ENCODE measurements at regions not wholly inside any gene's neighbourhood (a gene's known extent, or its start where the extent isn't known, plus 50 kb on each side); places are given as distances from the start of the nearest gene placed in this dataset.

DNA sequence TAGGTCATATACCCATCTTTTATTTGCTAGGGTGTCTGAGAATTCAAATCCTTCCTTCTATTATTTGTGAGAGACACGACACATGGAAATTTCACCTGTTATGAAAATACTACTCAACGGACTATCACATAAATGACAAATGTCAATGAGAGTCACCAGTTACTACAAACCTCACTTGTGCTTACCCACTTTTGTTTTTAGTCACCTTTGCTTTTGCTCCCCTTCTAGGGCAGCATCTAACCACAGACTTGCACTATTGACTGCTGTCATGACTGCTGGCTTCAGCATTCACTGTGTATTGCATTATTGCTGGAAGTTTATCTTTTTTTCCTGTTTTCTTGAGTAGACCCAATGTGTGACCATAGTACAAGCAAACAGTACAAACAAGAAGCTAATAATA lies 1048.0 kb downstream of the PLA2G4A start:
- H3K9me3 ChIP-seq (replicated peaks) = peaks cover 2% of the 10 kb centered on the region
- intact Hi-C loops (cut with micrococcal nuclease) = no loop called here

DNA sequence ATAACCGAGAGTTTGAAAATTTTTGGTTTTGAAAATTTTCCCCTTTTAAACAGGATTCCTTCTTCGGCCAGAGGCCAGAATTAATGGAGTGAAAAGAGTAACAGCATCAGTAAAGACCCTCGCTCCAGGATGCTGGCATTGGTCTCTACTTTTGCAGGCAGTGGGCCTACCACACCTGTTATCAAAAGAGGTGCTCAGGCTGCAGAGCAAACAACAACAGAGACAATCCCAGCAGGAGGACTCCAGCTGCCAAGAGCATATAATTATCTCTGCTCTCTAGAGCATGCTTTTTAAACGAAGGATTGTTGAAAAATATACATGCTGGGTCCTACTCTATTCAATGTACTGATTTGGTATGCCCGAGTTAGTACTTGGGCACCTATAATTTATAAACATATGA lies 1048.5 kb downstream of the PLA2G4A start:
- TF ChIP-seq, protein P1, sequence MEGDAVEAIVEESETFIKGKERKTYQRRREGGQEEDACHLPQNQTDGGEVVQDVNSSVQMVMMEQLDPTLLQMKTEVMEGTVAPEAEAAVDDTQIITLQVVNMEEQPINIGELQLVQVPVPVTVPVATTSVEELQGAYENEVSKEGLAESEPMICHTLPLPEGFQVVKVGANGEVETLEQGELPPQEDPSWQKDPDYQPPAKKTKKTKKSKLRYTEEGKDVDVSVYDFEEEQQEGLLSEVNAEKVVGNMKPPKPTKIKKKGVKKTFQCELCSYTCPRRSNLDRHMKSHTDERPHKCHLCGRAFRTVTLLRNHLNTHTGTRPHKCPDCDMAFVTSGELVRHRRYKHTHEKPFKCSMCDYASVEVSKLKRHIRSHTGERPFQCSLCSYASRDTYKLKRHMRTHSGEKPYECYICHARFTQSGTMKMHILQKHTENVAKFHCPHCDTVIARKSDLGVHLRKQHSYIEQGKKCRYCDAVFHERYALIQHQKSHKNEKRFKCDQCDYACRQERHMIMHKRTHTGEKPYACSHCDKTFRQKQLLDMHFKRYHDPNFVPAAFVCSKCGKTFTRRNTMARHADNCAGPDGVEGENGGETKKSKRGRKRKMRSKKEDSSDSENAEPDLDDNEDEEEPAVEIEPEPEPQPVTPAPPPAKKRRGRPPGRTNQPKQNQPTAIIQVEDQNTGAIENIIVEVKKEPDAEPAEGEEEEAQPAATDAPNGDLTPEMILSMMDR (IDR thresholded peaks at IDR 0.05; ENCODE audit: borderline replicate concordance) = no peak
- H3K36me3 ChIP-seq = no peaks in the 10 kb centered on the region
- intact Hi-C loops (cut with micrococcal nuclease) = no loop called here
- H3K4me1 ChIP-seq = no peaks in the 10 kb centered on the region
- no peak overlapping the region for H3K27ac ChIP-seq (replicated peaks)
- H3K9me3 ChIP-seq (replicated peaks) = peaks cover 2% of the 10 kb centered on the region
- H3K4me3 ChIP-seq = no peak overlapping the region
- no peaks in the 10 kb centered on the region for H3K27me3 ChIP-seq (ENCODE audit: low read depth)
- no peak for DNase-seq

More for the DNA sequence above, 1048.0 kb downstream of the PLA2G4A start:
- TF ChIP-seq, protein P1 (IDR thresholded peaks at IDR 0.05; ENCODE audit: borderline replicate concordance) = no peak
- DNase-seq = no peak
- H3K27ac ChIP-seq (replicated peaks) = no peak overlapping the region
- no peaks in the 10 kb centered on the region for H3K27me3 ChIP-seq (ENCODE audit: low read depth)
- no peaks in the 10 kb centered on the region for H3K4me1 ChIP-seq
- no peaks in the 10 kb centered on the region for H3K36me3 ChIP-seq
- no peak overlapping the region for H3K4me3 ChIP-seq

DNA sequence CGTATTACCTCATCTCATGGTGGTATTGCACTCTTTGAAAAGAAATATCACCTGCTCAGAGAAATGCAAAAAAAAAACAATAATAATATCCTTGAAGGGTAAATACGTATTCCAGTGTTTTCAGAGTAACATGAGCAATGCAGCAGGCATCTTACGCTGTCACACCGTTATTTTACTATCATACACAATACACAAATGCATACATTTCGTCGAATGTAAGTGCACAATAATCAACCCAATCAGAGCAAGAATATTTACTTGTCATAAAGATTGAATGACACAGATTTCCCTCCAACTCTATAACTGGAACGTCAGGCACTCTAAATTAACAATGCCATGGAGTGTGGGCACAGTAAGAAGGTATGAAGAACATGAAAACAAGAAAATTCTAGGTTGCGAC lies 1050.1 kb downstream of the PLA2G4A start:
- DNase-seq = no peak
- no peak overlapping the region for H3K27ac ChIP-seq (replicated peaks)
- no peak overlapping the region for H3K4me3 ChIP-seq
- no peaks in the 10 kb centered on the region for H3K4me1 ChIP-seq
- no peaks in the 10 kb centered on the region for H3K9me3 ChIP-seq (replicated peaks)
- H3K27me3 ChIP-seq (ENCODE audit: low read depth) = no peaks in the 10 kb centered on the region
- TF ChIP-seq, protein P1 (IDR thresholded peaks at IDR 0.05; ENCODE audit: borderline replicate concordance) = no peak
- H3K36me3 ChIP-seq = no peaks in the 10 kb centered on the region
- intact Hi-C loops (cut with micrococcal nuclease) = no loop called here

DNA sequence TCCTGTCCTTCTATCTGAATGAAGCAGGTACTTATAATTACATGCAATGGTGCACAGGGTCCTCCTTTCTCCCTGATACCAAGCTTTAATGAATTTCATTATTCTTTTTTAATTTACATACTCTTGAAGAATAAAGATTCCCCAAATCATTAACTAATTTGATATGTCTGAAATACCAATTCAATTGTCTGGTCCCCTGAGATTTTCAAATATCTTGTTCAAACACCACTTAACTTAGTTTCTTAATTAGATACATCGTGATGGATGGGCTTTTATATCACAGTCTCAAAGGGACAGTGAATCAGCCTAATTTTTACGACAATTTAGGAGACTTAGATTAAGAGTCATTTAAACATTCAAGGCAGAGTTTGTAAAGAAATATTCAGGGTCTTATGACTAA lies 1054.6 kb downstream of the PLA2G4A start:
- H3K9me3 ChIP-seq (replicated peaks) = peaks cover 2% of the 10 kb centered on the region
- H3K4me3 ChIP-seq = no peak overlapping the region
- intact Hi-C loops (cut with micrococcal nuclease) = no loop called here
- H3K27ac ChIP-seq (replicated peaks) = no peak overlapping the region
- H3K27me3 ChIP-seq (ENCODE audit: low read depth) = no peaks in the 10 kb centered on the region
- TF ChIP-seq, protein P1 (IDR thresholded peaks at IDR 0.05; ENCODE audit: borderline replicate concordance) = no peak
- no peaks in the 10 kb centered on the region for H3K4me1 ChIP-seq
- H3K36me3 ChIP-seq = no peaks in the 10 kb centered on the region
- DNase-seq = no peak

DNA sequence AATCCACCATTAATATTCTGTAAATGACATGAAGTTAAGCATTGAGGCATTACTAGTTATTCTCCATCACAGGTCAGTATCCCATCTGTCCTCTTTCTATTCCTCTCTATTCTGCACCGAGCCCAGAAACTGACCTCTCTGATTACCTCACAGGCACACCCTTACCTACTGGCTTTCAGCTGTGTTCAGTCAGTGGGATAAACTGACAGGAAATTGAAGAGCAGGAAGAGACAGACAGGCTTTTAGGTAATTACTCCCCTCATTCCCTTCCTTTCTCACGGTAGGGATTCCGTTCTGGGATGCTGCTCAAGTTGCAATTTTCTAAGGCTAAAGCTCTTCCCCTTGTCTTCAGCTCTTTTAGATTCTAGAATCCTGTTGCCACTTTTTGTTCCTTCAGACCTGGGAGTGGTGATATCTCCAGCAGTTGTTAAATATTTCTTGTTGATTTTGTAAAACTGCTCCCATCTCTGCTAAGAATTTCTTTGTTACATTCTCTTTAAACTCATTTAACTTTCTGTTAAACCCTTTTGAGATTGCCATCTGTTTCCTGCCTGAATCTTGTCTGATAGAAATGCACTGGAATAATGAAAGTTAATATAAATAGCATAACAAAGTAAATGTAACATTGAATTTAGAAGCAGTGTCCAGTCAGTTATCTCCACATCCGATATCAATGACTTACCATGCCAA lies 1063.4 kb downstream of the PLA2G4A start:
- no peaks in the 10 kb centered on the region for H3K27me3 ChIP-seq (ENCODE audit: low read depth)
- no peaks in the 10 kb centered on the region for H3K36me3 ChIP-seq
- TF ChIP-seq, protein P1 (IDR thresholded peaks at IDR 0.05; ENCODE audit: borderline replicate concordance) = no peak
- no peaks in the 10 kb centered on the region for H3K4me1 ChIP-seq
- DNase-seq = no peak
- H3K4me3 ChIP-seq = no peak overlapping the region
- intact Hi-C loops (cut with micrococcal nuclease) = no loop called here
- no peak overlapping the region for H3K27ac ChIP-seq (replicated peaks)
- H3K9me3 ChIP-seq (replicated peaks) = peaks cover 8% of the 10 kb centered on the region
